Hematopoietic multipotent progenitor cell treated with erythropoietin and hydrocortisone succinate and interleukin-3 and kit ligand, for 6 days (in vitro differentiated cells): ENCODE measurements at regions not wholly inside any gene's neighbourhood (a gene's known extent, or its start where the extent isn't known, plus 50 kb on each side); places are given as distances from the start of the nearest gene placed in this dataset.
"Not testable (repeated sequence)": the region's sequence is repeated elsewhere in the genome, so short reads cannot be mapped to it uniquely, and the experiment has no call there.

Source experiments
- DNase-seq: peaks from one replicate; pipeline ENCODE4 v3.0.0-alpha.2; 2015

DNA sequence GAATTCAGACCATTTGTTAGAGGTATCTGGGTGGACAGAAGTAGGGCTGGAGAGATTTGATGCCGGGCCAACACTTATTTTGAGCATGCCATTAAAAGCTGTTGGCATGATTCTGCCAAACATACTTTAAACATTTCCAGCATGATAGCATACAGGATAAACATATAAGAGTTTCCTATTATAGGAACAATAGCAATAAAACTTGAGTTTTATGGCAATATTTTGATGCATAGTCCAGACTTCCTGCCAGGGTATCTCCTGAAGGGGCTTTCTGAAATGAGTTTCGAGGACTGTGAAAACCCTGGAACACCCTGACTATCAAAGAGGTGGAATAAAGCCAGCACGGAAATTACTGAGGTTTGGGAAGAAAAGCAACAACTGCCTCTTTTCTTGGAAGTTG lies 1398.0 kb upstream of the NXPH2 start:
- no peak for DNase-seq

DNA sequence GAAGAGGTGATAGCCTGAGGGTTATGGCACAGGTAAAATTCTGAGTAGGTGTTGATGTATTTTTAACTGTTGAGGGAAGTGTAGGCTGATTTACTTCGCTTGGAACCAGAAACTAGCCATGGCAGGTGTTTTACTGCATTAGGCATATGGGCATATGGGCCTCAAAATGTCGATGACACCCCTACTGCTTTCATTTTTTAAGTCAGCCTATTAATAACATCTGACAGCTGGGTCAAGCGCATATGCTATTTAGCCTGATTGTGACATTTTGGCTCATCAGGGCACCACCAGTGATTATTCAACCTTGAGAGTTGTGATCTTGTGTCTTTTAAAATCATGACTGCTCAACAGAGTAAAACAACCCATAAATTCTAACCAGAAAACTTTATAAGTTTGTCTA lies 1396.9 kb upstream of the NXPH2 start:
- DNase-seq: no peak

DNA sequence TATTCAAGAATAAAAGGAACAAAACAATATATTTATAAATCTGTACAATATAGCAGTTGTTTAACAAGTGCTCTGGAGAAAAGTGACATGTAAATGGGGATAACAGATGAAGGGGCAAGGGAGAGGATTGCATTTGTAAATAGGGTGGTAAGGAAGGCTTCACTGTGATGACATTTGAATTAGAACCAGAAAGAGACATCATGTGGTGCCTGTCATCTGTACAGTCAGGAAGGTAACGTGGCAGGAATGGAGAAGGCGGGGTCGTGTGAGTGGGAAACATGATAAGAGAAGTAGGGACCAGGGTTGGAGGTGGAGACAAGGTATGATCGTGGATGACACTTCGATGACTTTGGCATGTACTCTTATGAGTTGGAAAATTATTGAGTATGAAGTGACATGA lies 1393.6 kb upstream of the NXPH2 start:
- DNase-seq: no peak

DNA sequence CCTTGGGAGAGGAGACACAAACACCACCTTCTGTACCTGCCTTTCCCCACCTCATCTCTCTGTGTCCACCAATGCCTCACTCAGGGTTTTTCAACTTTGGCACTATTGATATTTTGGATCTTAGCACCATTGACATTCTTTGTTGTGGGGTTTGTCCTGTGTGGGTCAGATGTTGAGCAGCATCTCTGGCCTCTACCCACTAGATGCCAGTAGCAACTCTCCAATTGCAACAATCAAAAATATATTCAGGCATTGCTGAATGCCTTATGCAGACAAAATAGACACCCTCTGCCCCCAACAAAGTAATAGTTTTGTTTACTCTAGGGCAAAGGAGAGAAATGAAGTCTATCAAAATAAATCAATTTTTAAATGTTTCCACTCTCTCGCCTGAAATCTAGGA lies 1384.3 kb upstream of the NXPH2 start:
- no peak for DNase-seq

DNA sequence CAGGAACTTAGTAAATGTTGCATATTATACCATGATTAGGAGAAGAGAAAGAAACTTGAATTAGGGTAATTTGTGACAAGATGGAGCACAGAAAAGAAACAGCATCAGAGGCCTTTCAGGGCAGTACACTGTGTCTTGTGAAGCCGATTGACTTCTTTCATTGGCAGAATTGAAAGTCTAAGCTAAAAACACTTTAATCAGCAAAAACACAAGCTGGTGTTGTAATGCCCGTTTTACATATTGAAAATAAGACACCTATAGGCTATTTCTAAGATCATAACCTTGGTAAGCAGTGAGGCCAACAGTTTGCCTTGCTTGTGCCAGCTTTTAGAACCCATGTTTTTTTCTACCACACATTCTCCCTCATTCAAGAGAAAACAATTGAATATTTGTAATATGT lies 1378.1 kb upstream of the NXPH2 start:
- no peak for DNase-seq

DNA sequence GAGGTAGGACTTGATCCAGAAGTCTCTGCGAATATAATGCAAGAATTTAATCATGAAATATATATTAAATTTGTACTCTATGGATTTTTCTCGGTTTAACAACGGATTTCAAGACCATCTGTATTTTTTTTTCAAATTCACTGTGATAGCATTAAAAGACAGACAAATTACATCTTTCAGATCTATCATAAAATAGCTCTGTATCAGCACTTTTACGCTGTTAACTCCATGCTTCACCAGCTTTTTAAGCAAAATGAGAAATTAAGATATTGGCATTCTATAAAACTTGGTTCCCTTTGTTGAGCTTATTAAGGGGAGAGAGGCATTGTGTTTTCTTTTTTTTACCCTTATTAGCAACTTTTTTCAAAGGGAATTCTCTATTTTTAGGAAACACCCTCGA lies 1377.6 kb upstream of the NXPH2 start:
- DNase-seq: no peak

DNA sequence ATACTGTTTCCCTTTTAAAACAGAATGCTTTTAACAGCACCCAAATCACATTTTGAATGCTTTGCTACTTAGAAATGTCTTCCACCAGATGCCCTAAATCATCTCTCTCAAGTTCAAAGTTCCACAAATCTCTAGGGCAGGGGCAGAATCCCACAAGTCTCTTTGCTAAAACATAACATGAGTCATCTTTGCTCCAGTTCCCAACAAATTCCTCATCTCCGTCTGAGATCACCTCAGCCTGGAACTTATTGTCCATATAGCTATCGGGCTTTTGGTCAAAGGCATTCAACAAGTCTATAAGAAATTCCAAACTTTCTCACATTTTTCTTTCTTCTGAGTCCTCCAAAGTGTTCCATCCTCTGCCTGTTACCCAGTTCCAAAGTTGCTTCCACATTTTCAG lies 1374.5 kb upstream of the NXPH2 start:
- DNase-seq: no peak

DNA sequence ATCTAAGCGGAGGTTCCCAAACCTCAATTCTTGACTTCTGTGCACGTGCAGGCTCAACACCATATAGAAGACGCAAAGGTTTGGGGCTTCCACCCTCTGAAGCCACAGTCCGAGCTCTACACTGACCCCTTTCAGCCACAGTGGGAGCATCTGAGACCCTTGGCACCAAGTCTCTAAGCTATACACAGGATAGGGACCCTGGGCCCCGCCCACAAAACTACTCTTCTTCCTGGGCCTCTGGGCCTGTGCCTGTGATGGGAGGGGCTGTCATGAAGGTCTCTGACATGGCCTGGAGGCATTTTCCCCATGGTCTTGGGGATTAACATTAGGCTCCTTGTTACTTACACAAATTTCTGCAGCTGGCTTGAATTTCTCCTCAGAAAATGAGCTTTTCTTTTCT lies 1374.1 kb upstream of the NXPH2 start:
- no peak for DNase-seq

DNA sequence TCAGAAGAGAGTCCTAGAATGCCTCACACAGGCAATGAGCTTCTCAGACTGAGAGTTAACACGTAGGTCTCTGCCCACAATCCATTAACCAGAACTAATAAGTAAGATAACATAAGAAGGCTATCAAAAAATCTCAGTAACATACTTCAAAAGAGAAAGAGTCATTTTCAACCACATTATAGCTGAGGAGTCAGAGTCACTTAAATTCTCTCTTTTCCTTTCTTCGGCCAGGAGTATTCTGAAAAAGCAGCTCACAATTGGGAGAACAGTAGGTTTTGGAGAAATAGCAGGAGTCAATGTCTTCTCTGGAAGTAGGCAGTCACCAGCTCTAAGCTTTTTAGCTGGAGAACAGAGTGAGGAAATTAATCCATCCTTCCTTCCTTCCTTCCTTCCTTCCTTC lies 1364.4 kb upstream of the NXPH2 start:
- DNase-seq: no peak

DNA sequence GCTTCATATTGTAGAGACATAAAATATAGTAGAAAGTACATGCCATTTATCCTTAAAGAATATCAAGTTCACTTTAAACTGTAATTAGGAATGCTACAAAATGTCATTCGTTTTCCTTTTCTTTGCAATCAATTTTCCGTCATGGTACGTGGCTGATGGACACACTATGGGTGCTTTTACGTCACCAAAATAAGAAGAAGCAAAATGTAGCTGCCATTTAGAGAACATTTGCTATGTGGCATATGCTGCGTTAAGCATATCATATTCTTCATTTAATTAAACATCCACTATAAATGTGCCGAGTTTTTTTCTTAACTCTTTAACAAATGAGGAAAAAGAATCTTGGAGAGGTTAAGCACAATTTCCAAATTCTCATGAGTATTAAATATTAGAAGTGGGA lies 1358.5 kb upstream of the NXPH2 start:
- DNase-seq: no peak

DNA sequence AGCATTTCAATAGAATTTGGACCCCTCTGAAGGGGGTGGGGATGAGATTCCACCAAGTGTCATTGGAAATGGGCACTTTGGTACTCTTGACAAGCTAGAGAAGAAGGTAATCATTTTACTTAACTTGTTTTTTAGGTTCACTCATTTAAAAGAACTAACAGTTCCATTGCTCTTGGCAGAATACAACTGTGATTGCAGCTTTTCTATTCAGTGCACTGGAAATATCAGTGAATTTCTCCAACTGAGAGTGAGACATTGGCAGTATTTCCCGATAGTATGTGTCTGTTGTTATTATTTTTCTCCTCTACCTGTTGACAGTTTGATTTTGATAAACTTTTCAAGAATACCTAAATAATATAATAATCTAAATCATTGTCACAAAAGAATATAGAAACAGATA lies 1356.7 kb upstream of the NXPH2 start:
- no peak for DNase-seq

DNA sequence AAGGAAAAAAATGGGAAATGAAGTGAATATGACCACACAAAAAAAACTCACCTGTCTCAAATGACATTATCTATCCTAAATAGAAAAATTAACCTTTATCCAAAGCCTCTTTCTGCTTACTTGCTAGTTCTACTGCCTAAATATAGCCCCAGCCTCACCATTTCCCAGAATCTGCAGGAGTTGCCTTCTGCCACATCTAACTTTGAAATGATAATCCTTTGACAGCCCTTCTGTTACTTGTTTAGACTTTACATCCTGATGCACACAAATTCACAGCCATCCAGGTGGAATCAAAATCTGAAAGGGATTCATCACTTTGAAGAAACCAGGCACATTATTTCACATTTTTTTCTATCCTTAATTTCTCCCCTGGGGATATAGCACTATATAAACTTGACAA lies 1356.2 kb upstream of the NXPH2 start:
- DNase-seq: no peak

DNA sequence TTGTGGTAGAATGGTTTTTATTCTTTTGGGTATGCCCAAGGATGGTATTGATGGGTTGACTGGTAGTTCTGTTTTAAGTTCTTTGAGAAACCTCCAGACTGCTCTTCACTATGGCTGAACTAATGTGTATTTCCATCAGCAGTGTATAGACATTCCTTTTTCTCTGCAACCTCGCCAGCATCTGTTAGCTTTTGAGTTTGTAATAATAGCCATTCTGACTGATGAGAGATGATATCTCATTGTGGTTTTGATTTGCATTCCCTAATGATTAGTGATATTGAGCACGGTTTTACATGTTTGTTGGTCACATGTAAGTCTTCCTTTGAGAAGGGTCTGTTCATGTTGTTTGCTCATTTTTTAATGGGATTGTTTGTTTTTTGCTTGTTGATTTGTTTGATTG lies 1348.7 kb upstream of the NXPH2 start:
- DNase-seq: no peak

DNA sequence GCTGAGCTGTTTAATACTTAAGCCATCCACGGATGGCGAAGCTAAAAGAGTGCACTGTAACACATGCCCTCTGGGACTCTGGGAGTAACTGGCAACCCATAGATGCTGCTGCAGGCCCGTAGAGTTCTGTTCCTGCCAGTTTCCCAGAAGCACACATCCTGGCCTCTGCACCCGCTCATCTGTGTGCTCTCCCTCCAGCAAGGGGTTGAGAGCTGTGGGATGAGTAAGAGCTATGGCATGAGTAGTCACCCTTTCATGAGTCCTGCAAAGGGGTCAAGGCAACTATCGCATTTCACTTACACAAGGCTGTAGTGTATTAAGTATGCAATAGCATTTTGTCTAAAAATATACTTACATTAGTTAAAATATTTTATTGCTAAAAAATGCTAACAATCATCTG lies 1341.8 kb upstream of the NXPH2 start:
- no peak for DNase-seq

DNA sequence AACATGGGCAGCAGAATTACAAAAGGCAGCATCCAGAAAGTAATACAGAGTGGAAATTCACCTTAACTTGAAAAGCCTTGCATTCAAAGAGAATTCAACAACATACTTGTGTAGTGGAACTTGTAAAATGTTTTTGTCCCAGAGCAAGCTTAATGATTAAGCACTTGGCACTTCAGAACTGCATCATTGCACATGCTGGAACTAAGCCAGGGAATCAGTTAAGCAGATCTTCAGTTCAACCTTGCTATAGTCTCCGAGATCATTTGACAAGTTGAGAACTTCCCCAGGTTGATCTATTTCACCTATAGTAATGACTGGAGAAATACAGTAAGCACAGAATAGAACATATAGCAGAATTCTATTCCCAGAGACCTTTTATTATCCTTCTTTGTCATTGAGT lies 1337.2 kb upstream of the NXPH2 start:
- DNase-seq: no peak

DNA sequence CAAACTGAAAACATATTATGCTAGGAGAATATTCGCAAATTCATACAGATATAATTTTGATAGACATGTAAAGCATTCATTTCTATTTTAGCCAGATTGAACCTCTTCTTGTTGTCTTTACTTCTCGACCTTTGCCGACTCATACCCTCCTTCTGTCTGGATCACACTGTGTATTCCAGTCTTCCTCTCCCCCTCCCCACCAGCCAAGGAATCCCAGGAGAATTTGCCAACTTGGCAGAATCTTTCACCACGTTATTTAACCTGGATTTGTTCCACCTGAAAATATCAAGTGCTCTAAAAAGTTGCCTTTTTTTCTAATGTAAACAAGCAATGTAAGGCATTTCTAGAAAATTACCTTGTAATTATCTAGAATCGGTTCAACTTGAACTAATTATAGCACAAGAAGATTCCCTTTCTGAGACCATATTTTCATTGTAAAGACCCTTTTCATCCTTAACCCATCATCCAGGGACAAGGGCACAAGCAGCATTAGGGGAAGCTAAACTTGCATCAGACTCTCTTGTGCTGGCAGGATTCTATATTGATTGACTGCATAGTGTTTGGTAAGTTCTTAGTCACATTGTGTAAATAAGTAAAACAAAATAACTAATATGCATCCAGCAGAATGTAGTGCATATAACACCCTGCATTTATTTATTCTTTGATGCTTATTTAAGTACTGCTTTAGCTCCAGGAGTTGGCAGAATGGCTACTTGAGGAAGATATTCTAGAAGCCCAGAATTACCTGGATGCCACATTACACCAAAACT lies 1328.7 kb upstream of the NXPH2 start:
- DNase-seq: no peak

DNA sequence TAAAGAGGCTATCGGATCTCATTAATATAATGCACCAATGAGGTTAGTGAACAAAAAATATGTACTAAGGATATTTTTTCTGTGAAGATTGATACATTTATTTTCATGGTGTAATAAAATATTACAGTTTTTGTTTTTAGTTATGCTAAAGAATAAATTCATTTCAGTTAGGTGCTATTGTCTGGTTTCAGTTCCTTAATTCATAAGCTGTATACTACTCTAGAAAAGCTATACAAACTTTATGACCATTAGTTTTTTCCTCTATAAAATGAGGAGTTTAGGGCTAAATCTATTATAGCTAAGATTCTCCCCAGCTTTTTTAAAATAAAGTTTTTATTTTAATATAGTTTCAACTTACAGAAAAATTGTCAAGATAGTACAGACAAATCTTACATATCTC lies 1311.7 kb upstream of the NXPH2 start:
- no peak for DNase-seq

DNA sequence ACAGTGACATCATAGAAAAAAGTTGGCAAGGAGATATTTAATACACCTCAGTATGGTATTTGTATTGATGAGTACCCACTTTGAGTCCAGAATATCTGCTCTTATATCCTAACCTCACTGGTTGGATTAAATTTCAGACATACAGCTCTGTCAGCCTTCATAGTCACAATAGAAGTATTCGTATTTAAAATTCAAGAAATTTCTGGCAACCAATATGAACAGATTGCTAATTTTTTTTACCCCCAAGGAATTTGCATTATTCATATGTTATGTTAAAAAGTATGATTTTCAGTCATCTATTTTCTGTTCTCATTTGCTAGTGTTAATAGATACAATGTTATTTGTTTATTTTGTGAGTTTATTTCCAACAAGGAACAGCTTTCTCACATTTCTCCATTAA lies 1306.8 kb upstream of the NXPH2 start:
- DNase-seq: no peak

DNA sequence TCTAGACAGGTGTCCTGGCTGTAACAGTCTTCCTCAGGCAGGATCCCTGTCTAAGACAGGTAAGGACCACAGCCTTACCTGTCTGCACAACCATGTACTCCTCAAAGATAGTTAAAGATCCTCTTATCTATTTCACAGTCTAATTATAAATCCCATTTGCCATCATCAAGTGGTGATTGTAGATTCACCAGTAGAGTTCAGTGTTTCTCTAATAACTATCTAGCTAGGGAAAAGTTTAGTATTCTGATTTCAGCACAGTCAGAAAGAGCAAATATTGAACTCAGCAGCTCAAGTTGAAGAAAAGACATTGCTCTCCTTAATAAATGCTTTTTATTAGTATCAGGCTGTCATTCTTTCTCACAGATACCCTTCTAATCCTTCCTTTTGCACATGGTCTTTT lies 1305.5 kb upstream of the NXPH2 start:
- no peak for DNase-seq

DNA sequence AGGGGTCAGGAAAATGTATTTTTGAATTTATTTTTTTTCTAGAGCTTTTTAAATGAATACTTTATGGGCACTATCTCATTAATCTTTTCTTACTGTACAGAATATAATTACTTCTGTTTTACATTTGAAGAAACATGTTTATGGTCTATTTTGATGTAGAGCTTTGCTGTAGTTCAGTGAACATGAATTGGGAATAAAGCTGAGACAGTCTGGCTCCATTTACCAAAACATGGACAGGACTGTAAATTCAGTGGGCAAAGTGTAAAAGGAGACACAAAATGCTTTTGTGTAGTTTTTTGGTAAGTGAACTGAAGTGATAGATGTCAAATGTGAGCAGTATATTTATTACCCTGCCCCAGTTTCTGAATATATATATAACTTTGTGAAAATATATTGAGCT lies 1298.8 kb upstream of the NXPH2 start:
- DNase-seq: no peak

DNA sequence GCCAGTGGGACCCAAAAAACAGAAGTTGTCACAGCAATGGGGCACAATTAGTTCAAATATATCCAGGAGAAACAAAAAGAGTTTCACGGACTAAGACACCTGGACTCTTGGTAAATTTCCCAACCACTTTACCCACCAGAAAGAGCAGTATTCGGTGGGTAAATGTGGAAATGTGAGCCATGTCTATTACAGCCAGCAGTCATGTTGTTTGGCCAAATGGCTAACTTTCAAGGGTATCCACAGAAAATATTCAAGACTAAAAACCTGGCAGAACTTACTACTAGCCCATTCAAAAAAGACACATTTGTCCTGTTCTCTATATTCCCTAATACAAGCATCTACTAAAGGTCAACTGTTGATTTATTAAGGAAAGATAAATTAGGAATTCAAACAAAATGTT lies 1296.0 kb upstream of the NXPH2 start:
- DNase-seq: no peak

DNA sequence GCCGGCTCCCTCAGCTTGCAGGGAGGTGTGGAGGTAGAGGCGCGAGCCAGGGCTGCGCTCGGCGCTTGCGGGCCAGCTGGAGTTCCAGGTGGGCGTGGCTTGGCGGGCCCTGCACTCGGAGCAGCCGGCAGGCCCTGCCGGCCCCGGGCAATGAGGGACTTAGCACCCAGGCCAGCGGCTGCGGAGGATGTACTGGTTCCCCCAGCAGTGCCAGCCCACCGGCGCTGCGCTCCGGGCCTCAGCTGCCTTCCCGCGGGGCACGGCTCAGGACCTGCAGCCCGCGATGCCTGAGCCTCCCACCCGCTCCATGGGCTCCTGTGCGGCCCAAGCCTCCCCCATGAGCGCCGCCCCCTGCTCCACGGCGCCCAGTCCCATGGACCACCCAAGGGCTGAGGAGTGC lies 1293.6 kb upstream of the NXPH2 start:
- not testable (repeated sequence) for DNase-seq

DNA sequence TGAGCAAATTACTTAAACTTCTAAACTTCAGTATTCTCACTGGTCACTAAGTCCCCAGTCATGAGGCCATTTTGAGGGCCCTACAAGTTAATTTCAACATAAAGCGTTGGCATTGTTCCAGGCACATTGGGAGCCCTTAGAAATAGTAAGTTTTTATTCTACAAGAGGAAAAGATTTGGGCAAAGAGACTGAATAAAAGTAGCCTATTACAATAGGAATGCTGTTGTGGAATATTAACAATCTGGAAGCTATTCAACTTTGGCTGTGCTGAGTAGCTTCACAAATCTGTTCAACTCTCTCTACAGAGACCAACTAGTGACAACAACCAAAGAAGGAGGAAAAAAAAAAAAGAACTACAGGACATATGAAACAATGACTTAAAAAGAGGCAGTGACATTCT lies 1287.5 kb upstream of the NXPH2 start:
- DNase-seq: no peak

DNA sequence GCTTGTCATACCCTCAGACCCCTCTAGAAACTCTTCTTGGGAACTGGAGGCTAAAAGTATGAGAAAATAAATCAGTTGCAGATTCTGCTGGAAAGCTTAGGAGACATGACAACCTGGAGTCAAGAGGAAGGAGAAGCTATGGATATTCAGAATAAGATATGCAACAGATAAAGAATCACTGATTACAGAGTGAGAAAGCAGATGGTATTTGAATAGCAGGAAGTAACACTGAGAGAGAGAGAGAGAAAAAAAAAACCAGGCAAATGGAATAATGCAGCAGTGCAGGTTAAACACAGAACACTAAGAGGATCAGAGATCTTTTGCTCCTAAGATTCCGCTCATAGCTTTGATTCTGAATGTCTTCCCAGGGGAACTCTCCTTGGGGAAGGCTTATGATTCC lies 1284.1 kb upstream of the NXPH2 start:
- no peak for DNase-seq

DNA sequence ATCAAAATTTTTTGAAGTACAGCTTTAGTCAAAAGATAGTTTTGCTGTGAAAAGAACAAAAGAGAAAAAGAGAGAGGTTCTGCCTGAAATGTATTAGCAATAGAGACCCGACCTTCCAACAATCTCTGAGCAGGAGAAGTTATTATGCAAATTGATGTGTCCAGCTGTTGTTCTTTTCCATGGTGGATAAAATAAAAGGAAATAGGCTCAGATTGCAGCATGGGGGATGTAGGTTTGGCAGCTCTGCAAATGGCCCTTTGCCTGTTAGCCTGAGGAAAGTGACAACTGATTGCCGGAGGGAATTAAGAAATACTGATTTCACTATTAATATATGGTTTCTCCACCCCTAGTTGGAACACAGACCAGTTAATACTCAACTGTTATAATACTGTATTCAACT lies 1283.2 kb upstream of the NXPH2 start:
- DNase-seq: no peak

DNA sequence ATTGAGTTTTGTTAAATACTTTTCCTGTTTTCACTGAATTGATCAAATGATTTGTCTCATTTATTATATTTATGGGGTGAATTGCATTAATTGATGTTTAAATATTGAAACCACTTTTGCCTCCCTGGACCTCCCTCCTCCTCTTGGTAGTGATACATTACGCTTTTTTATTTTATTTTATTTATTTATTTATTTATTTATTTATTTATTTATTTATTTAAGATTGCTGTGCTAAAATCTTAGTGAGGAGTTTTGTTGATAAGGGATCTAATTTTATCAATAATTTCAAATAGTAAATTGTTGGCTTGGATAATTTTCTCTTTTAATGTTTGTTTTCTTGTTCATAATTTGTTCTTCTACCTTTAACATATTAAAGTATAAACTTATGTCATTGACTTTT lies 1281.0 kb upstream of the NXPH2 start:
- DNase-seq: no peak
